GM18907 (cell line): ENCODE measurements at regions not wholly inside any gene's neighbourhood (a gene's known extent, or its start where the extent isn't known, plus 50 kb on each side); places are given as distances from the start of the nearest gene placed in this dataset.
A peak's percentile ranks its signal among the peaks of the same experiment; 100 is the strongest.
"Not testable (repeated sequence)": the region's sequence is repeated elsewhere in the genome, so short reads cannot be mapped to it uniquely, and the experiment has no call there.

ENCODE experiments used
- ATAC-seq: cut with Tn5 transposase; IDR thresholded peaks from one replicate; pipeline ENCODE4 v1.9.1; 2021; ENCODE audit warnings: mild to moderate bottlenecking, moderate library complexity; ENCODE audit not compliant: unreplicated experiment

DNA sequence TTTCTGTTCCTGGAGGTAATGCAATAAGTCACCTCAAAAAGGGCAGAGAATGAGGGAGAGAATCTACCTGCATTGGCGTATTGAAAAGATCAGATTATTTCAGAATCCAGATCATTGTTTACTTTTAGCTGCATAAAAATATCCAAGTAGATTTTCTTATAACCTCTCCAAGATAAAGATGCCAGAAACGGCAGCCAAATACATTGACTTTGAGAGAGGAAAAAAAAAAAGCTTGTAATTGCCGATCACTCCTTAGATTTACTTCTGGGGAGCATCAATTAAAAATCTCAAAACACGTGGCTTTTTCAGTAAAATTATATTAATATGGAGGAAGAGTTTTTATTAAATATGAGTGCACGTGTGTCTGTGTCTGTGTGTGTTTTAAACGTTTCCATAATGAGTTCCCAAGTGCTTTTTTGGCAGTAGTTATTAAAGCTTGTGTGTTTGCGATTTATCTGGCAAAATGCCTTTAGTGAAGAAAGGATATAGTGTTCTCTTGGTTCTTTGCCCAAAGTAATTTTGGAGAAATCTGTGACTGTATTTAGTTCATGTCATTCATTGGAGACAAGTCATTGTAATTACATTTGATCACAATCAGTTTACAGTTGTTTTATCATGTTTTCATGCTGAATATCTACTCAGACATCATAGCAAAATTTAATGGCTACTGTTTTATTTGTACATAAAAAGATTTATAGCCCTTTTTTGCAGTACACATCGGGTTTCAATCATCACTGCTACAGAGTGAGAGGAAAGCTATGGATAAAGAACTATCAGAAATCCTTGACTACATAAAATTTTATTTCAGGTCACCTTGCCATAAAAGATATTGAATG lies 176.1 kb downstream of the TM9SF2 start:
- ATAC-seq = no peak

DNA sequence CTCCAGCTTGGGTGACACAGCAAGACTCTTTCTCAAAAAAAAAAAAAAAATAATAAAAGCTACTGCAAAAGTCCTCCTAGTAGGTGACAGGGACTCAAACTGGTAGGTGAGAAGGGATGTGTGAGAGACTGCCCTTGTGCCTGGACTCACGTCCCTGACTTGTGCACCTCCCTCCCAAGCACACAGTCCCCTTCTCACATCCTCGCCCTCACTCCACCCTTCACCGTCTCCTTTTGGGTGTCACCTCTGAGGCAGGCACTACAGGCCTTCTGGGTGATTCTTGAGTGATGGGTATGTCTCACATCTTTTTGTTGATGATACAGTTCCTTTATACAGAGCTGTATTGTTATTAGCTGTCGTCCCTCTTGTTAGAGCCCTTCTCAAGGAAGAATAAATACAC lies 170.5 kb downstream of the TM9SF2 start:
- no peak for ATAC-seq

DNA sequence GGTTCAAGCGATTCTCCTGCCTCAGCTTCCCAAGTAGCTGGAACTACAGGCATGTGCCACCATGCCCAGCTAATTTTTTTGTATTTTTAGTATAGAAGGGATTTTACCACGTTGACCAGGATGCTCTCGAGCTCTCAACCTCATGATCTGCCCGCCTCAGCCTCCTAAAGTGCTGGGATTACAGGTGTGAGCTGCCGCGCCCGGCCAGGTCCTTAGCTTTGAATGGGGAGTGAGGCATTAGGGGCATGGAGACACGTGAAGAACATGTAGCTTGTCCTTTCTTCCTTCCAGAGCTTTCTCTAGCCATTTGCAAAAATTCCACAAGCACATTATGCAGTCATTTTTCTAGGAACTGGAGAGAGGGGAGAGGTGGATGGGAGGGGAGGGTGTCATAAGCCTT lies 167.8 kb downstream of the TM9SF2 start:
- not testable (repeated sequence) for ATAC-seq

DNA sequence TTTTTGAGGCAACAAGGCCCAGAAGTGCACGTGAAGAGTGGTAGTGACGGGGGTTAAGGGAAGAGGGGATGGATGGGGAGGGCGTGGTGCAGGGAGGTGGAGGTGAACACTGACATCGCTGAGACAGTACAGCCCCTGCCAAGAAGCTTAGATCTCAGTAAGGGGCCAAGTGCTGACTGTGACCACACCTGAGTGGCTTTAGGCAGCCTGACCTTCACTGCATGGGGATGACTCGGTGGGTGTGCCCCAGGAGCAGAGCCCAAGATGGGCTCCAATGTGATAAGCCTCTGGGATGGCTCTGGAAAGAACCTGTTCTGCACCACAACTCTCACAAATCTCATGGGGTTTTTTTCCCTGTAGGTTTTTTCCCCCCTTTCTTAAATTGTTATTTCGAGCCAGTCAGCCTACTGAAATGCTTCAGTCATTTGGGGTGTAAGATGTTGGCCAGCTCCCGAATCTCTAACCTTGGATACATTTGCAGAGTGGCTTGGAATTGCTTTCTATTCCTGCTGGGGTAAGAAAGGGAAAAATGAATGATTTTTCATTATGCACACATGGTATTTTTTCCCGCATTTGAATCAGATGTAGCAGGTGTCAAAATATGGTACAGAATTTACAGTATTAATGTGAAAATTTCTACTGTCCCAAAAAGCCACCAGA lies 165.0 kb downstream of the TM9SF2 start:
- no peak for ATAC-seq

DNA sequence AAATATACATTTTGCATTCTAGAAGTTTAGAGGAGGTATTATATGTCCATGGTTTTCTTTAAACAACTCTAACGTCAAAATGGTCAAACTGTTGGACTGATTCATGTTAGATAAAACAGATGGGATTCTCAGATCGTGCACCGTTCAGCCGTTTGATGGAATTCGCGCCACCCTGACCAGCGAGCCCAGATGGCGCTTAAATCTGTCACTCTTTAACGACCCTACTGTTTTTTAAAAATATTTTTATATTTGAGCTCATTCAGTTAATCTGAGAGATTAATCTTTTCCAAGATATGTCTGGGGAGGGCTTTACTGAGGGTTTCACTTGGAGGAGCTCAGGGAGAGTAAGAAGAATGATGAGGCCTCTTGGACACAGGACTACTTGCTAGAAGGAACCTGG lies 164.4 kb downstream of the TM9SF2 start:
- ATAC-seq = no peak

DNA sequence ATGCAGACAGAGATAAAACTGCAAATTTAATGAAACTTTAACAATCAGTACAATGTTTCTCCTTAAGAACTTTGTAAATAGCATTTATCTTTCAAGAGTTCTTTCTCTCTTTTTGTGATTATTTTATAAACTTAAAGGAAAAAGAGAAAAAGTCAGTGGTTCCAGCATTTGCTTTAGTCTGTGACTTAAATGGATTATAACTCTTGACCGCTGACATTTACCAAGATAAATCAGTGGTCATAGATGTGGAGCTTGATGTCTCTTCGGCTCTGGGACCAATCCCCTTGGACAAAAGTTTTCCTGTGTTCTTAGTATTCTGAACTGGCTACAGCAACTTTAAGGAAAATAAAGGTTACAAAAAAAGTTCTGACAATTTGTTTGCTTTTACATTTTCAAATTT lies 162.6 kb downstream of the TM9SF2 start:
- ATAC-seq = no peak

DNA sequence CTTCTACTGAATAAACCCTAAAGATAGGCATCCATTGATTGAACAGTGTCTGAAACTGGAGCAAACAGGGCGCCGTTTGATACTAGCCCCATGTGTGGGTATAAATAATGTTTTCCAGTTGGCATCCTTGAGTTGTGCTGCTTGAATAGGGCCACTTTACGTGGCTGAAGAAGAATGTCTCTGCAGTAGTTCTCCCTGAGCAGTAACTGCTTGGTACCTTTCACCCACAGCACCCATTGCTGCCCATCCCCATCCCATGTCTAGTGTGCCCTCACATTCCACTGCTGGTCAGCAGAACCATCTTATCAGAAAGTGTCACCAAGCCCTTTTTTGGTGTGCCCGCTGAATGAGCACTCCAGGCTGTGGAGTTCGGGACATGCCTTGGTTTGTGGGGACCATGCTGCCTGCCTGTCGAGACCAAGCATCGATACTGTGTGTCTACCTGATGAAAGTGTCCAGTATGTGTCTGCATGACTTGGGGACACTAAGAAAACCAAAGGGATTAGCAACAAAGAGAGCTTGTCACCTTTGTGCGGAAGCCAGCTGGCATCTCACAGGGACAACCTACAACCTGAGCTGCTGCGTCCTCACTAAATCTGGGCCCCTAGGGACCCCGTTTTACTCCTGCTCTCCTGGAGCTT lies 162.0 kb downstream of the TM9SF2 start:
- ATAC-seq = no peak

DNA sequence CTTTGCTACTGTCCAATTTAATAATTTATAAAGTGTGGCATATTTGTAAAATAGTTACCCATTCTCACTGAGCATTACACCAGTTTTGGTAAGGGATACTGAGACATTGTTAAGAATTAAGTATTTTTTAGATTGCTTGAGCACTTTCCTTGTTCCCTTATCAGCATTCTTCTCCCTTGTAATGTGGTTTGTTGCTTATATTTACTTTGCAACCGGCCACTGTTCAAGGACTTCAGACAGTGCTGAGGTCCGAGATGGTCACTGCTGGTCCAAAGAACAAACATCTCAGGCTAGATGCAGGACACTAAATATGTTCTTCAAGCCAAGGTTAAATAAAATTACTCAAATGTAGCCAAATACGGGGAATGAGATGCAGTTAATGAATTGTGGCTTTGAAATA lies 161.4 kb downstream of the TM9SF2 start:
- no peak for ATAC-seq

DNA sequence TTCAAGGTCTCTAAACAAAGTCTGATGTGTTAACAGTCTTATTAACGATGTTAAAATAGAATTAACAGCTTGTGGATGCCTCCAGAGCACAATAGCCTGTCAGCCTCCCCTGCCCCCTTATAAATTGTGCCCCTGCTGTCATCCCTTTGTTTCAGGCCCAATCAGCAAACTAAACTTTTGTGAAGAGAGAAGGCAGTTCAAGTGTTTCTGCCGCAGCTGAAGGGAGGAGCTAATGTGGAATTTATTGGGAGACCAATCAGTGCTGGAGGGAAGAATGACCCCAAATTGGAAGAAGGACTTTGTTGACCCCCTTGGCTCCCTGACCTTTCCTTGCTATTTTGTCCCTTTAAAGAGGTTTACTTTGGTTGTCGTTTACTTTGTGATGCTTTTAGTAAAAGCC lies 160.5 kb downstream of the TM9SF2 start:
- no peak for ATAC-seq

DNA sequence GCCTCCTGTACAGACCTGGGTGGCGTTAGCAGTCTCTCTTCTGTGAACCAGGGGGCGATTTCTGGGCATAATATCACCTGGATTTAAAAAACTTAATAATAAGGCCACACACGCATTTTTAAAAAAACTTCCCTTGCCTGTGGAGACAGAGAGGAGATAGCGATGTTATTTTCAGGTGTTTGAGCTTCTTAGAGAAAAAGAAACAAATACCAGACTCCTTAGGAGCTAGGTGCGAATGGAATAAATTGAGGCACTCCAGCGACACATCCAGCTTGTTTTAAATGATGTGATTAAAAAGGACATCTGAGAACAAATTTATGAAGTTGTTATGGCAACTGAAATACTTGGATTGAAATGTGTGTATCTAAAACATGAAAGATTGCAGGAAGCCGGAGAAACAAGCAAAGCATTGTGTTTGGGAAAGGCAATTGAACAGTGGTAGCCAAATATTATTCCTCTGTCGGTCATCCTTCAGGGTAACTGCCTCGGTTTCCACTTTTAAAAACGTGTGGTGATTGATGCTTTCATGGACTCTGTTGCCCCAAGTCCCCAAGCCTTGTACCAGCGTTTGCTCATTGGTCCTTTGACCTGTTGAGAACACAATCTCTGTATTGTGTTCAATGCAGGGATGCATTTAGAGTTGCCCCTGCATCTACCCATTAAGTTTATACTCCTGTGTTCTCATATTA lies 158.7 kb downstream of the TM9SF2 start:
- ATAC-seq = no peak

DNA sequence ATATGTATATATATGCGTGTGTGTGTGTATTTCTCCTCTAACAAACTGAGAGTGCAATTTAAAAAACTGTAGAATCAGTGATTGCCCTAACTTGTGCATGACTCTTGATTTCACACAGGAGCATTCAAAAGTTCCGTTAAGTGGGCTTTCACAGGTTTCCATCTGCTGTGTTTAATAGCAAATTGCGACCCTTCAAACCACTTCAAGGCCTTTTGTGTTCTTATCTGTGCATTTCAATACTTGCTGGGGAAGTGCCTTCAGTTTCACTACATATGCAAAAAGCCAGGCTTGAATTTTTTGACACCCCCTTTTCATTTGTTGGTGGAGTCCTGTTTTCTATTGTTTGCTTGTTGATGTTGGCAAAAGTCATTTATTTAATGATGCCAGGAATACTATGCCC lies 158.0 kb downstream of the TM9SF2 start:
- no peak for ATAC-seq

DNA sequence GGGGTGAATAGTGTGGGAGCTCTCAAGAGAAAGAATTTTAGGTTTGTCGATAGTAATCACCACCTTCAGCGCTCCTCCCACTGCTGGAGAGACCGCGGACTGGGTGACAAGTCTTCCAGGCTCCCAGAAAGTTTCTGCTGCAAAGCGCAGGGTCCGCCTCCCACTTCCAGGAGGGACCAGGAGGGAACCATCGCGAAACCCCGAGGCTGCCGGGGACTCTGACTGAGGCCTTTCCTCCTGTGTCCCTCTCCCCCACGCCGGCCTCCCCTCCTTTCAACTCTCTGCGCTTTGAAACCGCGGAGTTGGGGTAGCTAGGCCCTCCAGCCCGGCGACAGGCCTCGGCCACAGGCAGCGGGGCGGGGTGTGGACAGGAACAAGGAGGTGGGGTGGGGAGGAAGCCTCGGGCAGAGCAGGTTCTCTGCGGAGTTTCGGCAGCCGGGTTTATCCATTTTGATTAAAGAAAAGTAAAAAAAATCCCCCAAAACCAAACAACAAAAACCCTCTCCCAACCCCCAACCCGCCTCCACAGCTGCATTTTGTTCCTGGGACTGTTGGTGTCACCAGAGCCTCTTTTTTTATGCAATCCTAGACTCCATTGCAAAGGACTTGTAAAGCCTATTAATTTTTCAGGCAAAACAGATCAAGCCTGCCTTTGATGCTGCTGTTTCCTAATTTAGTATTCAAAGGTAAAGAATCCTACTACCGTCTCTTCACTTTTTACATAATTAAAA lies 157.2 kb downstream of the TM9SF2 start:
- peak; percentile 65 for ATAC-seq

DNA sequence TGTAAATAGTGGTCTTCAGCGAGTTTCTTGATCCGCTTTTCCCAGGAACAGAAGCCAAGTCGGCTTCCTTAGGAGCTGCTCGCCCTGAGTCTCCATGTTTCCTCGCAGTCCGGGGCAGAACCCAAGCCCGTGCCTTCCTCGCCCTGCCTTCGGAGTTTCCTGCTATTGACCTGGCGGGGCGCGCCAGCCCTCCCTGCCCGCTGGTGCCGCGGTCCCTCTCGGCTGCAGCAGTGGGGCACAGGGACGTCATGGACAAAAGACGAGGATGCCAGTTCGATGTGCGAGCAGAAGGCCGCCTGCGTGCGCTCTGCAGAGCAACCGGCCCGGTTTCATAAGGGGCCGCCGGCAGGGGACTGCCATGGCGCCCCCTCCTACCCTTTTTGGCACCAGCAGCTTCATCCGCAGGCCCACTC lies 156.6 kb downstream of the TM9SF2 start:
- peak; percentile 39 for ATAC-seq

DNA sequence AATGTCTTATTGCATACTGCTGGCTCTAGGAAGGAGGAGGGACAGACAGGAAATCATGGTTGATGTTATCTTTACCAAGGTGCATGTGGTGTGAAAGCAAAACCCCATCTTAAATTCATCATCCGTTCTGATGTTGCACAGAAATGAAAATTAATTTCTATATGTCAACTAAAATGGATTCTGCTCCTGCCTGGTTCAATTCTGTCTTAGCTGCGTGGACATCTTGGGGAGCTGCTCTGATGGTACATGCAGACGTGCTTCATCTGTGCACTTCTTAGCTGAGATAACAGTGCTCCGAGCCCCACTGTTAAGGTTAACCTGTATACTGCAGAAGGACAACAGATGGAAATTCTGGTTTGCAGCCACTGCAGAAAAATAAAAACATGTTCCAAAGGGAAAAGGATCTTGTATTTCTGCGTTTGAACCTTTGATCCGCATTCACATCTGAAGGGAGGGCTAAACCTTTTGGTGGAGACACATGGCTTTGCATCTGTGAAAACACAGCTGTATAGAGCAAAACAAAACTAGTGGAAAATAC lies 155.6 kb downstream of the TM9SF2 start:
- ATAC-seq = no peak

DNA sequence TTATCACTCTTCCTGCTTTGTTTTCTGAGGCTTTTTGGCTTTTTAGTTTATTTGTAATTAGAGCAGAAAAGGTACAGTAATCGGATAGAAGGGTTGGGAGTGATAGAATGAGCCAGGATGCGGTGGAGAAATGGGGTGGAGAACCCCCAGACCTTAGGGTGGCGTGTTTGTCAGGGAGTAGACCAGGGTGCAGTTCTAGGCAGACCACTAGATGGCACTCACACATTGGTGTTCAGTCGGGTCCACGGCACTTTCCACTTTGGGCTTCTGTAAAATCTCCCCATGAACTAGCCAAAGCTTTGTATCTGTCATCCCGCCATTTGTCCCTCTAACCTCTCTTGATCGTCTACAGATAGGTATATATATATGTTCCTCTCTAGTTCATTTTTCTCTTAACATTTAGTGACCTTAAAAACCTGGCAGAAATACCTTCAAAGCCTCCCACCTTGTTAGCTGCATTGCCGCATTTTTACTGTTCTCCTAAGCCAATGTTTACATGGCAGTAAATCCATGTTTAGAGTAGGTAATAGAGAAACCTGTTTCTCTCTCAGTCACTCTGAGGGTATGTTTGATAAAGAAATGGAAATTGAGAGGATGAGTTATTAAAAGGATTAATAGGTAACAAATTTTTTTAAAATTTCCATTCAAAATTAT lies 154.9 kb downstream of the TM9SF2 start:
- peak; percentile 61 for ATAC-seq

DNA sequence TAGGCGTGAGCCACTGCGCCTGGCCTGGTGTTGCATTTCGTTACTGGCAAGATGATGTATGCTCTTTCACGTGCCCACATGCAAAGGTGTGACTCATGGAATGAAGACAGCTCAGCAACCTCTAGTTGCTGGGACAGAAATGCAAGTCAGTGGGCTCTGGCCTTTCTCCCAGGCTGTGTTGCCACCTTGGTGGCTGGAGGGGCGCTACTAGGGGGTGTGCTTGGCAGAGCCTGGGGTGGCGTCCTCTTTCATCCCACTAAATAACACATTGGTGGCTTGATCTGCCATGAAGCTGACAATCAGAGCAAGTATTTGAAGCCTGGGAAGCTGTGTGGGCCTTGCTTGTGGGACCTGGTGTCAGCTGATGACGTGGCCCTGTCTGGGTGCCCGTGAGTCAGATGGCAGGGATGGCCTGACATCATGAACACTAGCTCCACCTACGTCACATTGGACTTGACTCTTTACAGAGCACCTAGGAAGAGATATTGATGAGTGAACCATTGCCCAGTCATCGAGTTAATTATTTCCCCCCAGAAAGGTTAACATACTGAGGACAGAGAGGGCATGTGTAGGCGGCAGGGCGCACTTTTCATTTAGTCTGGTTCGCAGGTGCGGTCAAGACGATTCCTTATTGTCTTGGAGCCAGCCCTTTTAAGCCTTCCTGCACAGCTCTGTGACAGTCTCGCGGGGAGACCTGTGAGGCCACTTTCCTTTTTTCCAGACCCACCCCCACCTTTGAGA lies 154.2 kb downstream of the TM9SF2 start:
- ATAC-seq = peak; percentile 43

DNA sequence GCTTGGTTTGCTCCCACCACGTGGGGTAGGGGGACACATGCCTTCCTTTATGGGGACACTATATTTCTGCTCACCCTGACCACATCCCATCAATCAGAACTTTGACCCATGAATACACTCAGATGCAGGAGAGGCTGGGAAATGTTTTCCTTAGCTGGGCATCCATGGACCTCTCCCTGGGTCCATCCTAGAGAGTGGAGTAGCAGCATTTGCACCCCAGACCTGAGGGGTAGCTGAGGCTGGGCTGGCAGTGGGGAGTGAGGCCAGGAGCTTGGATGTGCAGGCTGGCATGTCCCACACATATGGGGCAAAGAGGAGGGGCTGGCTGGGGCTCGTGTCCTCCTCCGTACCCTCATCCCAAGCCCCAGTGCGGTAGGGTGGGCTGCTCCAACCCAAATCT lies 152.8 kb downstream of the TM9SF2 start:
- ATAC-seq = no peak

DNA sequence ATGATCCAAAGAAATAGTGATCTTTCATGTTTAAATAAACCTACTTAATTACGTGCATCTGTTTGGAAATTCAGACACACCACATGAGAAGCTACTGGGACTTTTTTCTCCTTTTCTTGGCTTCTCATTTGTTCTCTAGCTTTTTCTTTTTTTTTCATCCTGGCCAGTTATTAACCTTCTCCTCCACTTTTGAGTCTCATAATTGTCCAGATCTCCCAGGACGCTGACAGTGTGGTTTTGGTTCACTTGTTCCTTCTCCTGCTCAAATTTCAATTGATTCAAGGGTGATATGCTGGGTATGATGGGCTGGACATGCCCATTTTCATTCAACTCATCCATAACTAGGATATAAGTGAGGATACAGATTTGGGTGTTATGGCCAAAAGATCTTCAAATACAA lies 152.3 kb downstream of the TM9SF2 start:
- no peak for ATAC-seq

DNA sequence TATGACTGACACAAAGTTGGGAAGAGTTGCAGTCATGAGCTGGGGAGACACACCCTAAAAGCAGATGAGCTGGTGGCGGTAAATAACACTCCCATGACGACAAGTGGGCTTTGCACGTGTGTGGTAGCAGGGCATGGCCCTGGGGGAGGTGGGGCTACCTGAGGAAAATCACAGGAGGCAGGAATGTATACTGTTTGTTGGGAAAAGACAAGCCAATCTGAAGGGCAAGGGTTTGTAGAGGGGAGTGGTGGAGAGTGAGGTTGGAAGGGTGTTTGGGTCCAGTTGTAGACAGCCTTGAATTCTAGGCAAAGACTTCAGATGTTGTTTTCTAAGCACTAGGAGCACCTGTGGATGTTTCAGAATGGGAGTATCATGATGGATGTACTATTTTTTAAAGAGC lies 151.6 kb downstream of the TM9SF2 start:
- ATAC-seq = no peak
